Right lung (tissue), 2 donors: ENCODE measurements at regions not wholly inside any gene's neighbourhood (a gene's known extent, or its start where the extent isn't known, plus 50 kb on each side); places are given as distances from the start of the nearest gene placed in this dataset.

ENCODE experiments used
- DNase-seq, 2 donors: peaks; one replicate each; pipeline ENCODE4 v3.0.0-alpha.2; 2013

- DNase-seq = no peak
These were observed 1139.3 kb downstream of the BRD1 start for GRCh38 chr22:48688366-48688765.

- no peak for DNase-seq
These were observed 1140.1 kb downstream of the BRD1 start for GRCh38 chr22:48687606-48688005.

GRCh38 chr22:48686694-48687302 lies 1140.9 kb downstream of the BRD1 start:
- DNase-seq = no peak

GRCh38 chr22:48685767-48686166 lies 1141.9 kb downstream of the BRD1 start:
- DNase-seq = no peak

GRCh38 chr22:48683640-48684039 lies 1144.0 kb downstream of the BRD1 start:
- DNase-seq = no peak

- no peak for DNase-seq
These were observed 1145.2 kb downstream of the BRD1 start for GRCh38 chr22:48682504-48682903.

GRCh38 chr22:48680601-48681000 lies 1147.1 kb downstream of the BRD1 start:
- no peak for DNase-seq

- no peak for DNase-seq
These were observed 1147.8 kb downstream of the BRD1 start for GRCh38 chr22:48679656-48680555.

GRCh38 chr22:48678171-48679135 lies 1149.2 kb downstream of the BRD1 start:
- no peak for DNase-seq

- DNase-seq = no peak
These were observed 1150.1 kb downstream of the BRD1 start for GRCh38 chr22:48677621-48678020.

- no peak for DNase-seq
These were observed 1150.5 kb downstream of the BRD1 start for GRCh38 chr22:48677168-48677520.

GRCh38 chr22:48676266-48677167 lies 1151.2 kb downstream of the BRD1 start:
- DNase-seq = no peak

GRCh38 chr22:48675830-48676145 lies 1151.9 kb downstream of the BRD1 start:
- DNase-seq = no peak

GRCh38 chr22:48675141-48675829 lies 1152.4 kb downstream of the BRD1 start:
- no peak for DNase-seq

- DNase-seq = no peak
These were observed 1153.7 kb downstream of the BRD1 start for GRCh38 chr22:48673806-48674500.

GRCh38 chr22:48672387-48672786 lies 1155.3 kb downstream of the BRD1 start:
- no peak for DNase-seq

GRCh38 chr22:48670731-48671130 lies 1156.9 kb downstream of the BRD1 start:
- DNase-seq = no peak

GRCh38 chr22:48669986-48670716 lies 1157.5 kb downstream of the BRD1 start:
- no peak for DNase-seq

- no peak for DNase-seq
These were observed 1158.4 kb downstream of the BRD1 start for GRCh38 chr22:48669226-48669625.
